H1 (cell line): ENCODE measurements at regions not wholly inside any gene's neighbourhood (a gene's known extent, or its start where the extent isn't known, plus 50 kb on each side); places are given as distances from the start of the nearest gene placed in this dataset.

Experiments
- CTCF ChIA-PET: fragments of 300-600 bp; sonication (Branson Sonifier 250); formaldehyde crosslinking; loops from one replicate; lab custom pipeline; 2021; ENCODE audit not compliant: partially characterized antibody; lab: Charles Lee
- POLR2A ChIA-PET: fragments of 300-600 bp; sonication (Branson Sonifier 250); formaldehyde crosslinking; loops from one replicate; lab custom pipeline; 2021; ENCODE audit warnings: inconsistent platforms; ENCODE audit not compliant: partially characterized antibody; lab: Charles Lee
- DNase-seq, 2 experiments: peaks; one replicate each; pipeline versions ENCODE4 v3.0.0 to v3.0.0-alpha.2; 2010 to 2022; ENCODE audit warnings: low spot score in 2 of 2, low read depth in 1 of 2, mixed read lengths in 1 of 2
- FAIRE-seq: peaks from 2 replicates; lab custom pipeline; 2011; peaks lifted over from hg19 to GRCh38; lab: Jason Lieb, UNC
- H2AFZ ChIP-seq: 2 replicates; pipeline ENCODE4 v1.8.1; 2012; ENCODE audit warnings: low read length, inconsistent platforms
- H2AK5ac ChIP-seq: 2 replicates; pipeline ENCODE4 v1.6.1; 2013; ENCODE audit warnings: low read depth, low read length
- H2BK120ac ChIP-seq: replicated peaks from 2 replicates; pipeline ENCODE3; 2013; ENCODE audit warnings: low read depth, low read length, inconsistent platforms
- H2BK12ac ChIP-seq: 2 replicates; pipeline ENCODE4 v1.6.1; 2013; ENCODE audit warnings: low read depth, low read length
- H2BK15ac ChIP-seq: 2 replicates; pipeline ENCODE4 v1.6.1; 2013; ENCODE audit warnings: low read length
- H2BK20ac ChIP-seq: 2 replicates; pipeline ENCODE4 v1.6.1; 2013; ENCODE audit warnings: low read length
- H2BK5ac ChIP-seq: 2 replicates; pipeline ENCODE4 v1.6.1; 2013; ENCODE audit warnings: low read depth, low read length
- H3K14ac ChIP-seq: 2 replicates; pipeline ENCODE4 v1.6.1; 2013; ENCODE audit warnings: inconsistent platforms; ENCODE audit not compliant: insufficient read length
- H3K18ac ChIP-seq: 2 replicates; pipeline ENCODE4 v1.6.1; 2013; ENCODE audit warnings: low read length; ENCODE audit errors: extremely low read depth
- H3K23ac ChIP-seq: 2 replicates; pipeline ENCODE4 v1.6.1; 2013; ENCODE audit warnings: inconsistent platforms; ENCODE audit not compliant: insufficient read length
- H3K23me2 ChIP-seq: 2 replicates; pipeline ENCODE4 v1.6.1; 2013; ENCODE audit warnings: low read depth, low read length
- H3K27ac ChIP-seq: 2 replicates; pipeline ENCODE4 v1.6.1; 2011; ENCODE audit warnings: low read depth, low read length, inconsistent platforms
- H3K27me3 ChIP-seq, 4 experiments: replicated peaks in 1 of 4; 1 replicate in 1 of 4; 2 replicates in 3 of 4; pipeline versions ENCODE4 v1.6.1 to v1.8.1; 2011 to 2013; ENCODE audit warnings: low read length in 3 of 4, mild to moderate bottlenecking in 3 of 4, inconsistent platforms in 2 of 4, mixed read lengths in 2 of 4, moderate library complexity in 1 of 4; ENCODE audit not compliant: control insufficient read depth in 3 of 4, insufficient read depth in 3 of 4; ENCODE audit errors: extremely low read depth in 1 of 4
- H3K36me3 ChIP-seq, 4 experiments: 2 replicates each; pipeline versions ENCODE4 v1.6.1 to v1.8.1; 2011 to 2013; ENCODE audit warnings: mild to moderate bottlenecking in 4 of 4, low read length in 3 of 4, moderate library complexity in 2 of 4, control low read depth in 1 of 4, inconsistent platforms in 1 of 4; ENCODE audit not compliant: insufficient read depth in 4 of 4, control insufficient read depth in 2 of 4
- H3K4ac ChIP-seq: replicated peaks from 2 replicates; pipeline ENCODE3; 2013; ENCODE audit warnings: low read length, low read depth, mixed read lengths, inconsistent platforms; ENCODE audit not compliant: insufficient read length
- H3K4me1 ChIP-seq, 4 experiments: replicated peaks in 1 of 4; 1 replicate in 1 of 4; 2 replicates in 3 of 4; pipeline versions ENCODE4 v1.6.1 to v1.8.1; 2011 to 2013; ENCODE audit warnings: low read length in 3 of 4, inconsistent platforms in 2 of 4, mixed read lengths in 1 of 4; ENCODE audit not compliant: insufficient read depth in 4 of 4, control insufficient read depth in 3 of 4
- H3K4me2 ChIP-seq, 2 experiments: 2 replicates each; pipeline versions ENCODE4 v1.6.1 to v1.8.1; 2011 to 2013; ENCODE audit warnings: low read depth in 2 of 2, low read length in 2 of 2, control low read depth in 1 of 2, inconsistent platforms in 1 of 2, mild to moderate bottlenecking in 1 of 2; ENCODE audit not compliant: insufficient read depth in 1 of 2
- H3K4me3 ChIP-seq, 4 experiments: fragments of 200-600, 300-600 bp in 1 of 4; sonication (generic), shearing (Covaris generic), sonication (Bioruptor Twin) in 1 of 4; 2 replicates each; pipeline versions ENCODE4 v1.5.1 to v1.8.1; 2011 to 2016; ENCODE audit warnings: low read length in 4 of 4, low read depth in 3 of 4, control low read depth in 2 of 4, inconsistent platforms in 2 of 4, mild to moderate bottlenecking in 2 of 4, mixed read lengths in 1 of 4, moderate library complexity in 1 of 4; ENCODE audit not compliant: insufficient read depth in 2 of 4; ENCODE audit errors: extremely low read depth in 1 of 4
- H3K56ac ChIP-seq: replicated peaks from 2 replicates; pipeline ENCODE3; 2013; ENCODE audit warnings: low read depth, mild to moderate bottlenecking, mixed read lengths, low read length, inconsistent platforms; ENCODE audit not compliant: insufficient read length
- H3K79me1 ChIP-seq: 2 replicates; pipeline ENCODE4 v1.6.1; 2013; ENCODE audit warnings: low read depth, low read length, control low read depth
- H3K79me2 ChIP-seq, 2 experiments: 2 replicates each; pipeline versions ENCODE4 v1.6.1 to v1.8.1; 2012 to 2013; ENCODE audit warnings: low read length in 2 of 2, mild to moderate bottlenecking in 2 of 2, inconsistent platforms in 1 of 2; ENCODE audit not compliant: insufficient read depth in 2 of 2, control insufficient read depth in 1 of 2
- H3K9ac ChIP-seq, 4 experiments: replicated peaks in 1 of 4; 1 replicate in 1 of 4; 2 replicates in 3 of 4; pipeline versions ENCODE4 v1.6.1 to v1.8.1; 2011 to 2013; ENCODE audit warnings: low read depth in 3 of 4, low read length in 3 of 4, control low read depth in 2 of 4, mild to moderate bottlenecking in 2 of 4, moderate library complexity in 2 of 4, inconsistent platforms in 1 of 4; ENCODE audit errors: extremely low read depth in 1 of 4
- H3K9me3 ChIP-seq, 2 experiments: 2 replicates each; pipeline versions ENCODE4 v1.6.1 to v1.8.1; 2012 to 2013; ENCODE audit warnings: mild to moderate bottlenecking in 2 of 2, moderate library complexity in 2 of 2, control low read depth in 1 of 2, inconsistent platforms in 1 of 2, low read depth in 1 of 2, low read length in 1 of 2, mixed read lengths in 1 of 2; ENCODE audit not compliant: insufficient read depth in 2 of 2
- H4K20me1 ChIP-seq, 2 experiments: replicated peaks in 1 of 2; 2 replicates each; pipeline versions ENCODE3 to v1.8.1; 2011 to 2013; ENCODE audit warnings: inconsistent platforms in 2 of 2, low read length in 2 of 2, mild to moderate bottlenecking in 1 of 2; ENCODE audit not compliant: insufficient read depth in 2 of 2, control insufficient read depth in 1 of 2
- H4K5ac ChIP-seq: 2 replicates; pipeline ENCODE4 v1.6.1; 2013; ENCODE audit warnings: low read length, low read depth, mixed read lengths, inconsistent platforms; ENCODE audit not compliant: insufficient read length
- H4K8ac ChIP-seq: 2 replicates; pipeline ENCODE4 v1.8.0; 2013; ENCODE audit warnings: mild to moderate bottlenecking, moderate library complexity, low read length, inconsistent platforms; ENCODE audit not compliant: insufficient read depth; ENCODE audit errors: extremely low read depth
- H4K91ac ChIP-seq: replicated peaks from 2 replicates; pipeline ENCODE3; 2013; ENCODE audit warnings: low read length, mixed read lengths, inconsistent platforms; ENCODE audit not compliant: insufficient read length
- BACH1 ChIP-seq: IDR thresholded peaks from 2 replicates; pipeline ENCODE4 v1.6.1; 2012; ENCODE audit warnings: low read length, improper control_type of control experiment
- BRCA1 ChIP-seq: IDR thresholded peaks from 2 replicates; pipeline ENCODE4 v1.6.1; 2012; ENCODE audit warnings: low read depth, low read length, improper control_type of control experiment
- E2F6 ChIP-seq: IDR thresholded peaks from 2 replicates; pipeline ENCODE4 v1.6.1; 2012; ENCODE audit warnings: inconsistent platforms
- EZH2 ChIP-seq: fragments of 200-600 bp; sonication (generic); IDR thresholded peaks from 2 replicates; pipeline ENCODE4 v1.7.1; 2012; ENCODE audit warnings: low read depth, mild to moderate bottlenecking, moderate library complexity, low read length, inconsistent platforms; ENCODE audit not compliant: severe bottlenecking
- FOSL1 ChIP-seq: IDR thresholded peaks from 2 replicates; pipeline ENCODE4 v1.6.1; 2011; ENCODE audit warnings: mild to moderate bottlenecking, low read depth, low read length, moderate library complexity; ENCODE audit not compliant: insufficient read depth
- GABPA ChIP-seq: IDR thresholded peaks from 2 replicates; pipeline ENCODE4 v1.6.1; 2011; ENCODE audit warnings: mild to moderate bottlenecking, low read length, moderate library complexity, borderline replicate concordance; ENCODE audit not compliant: insufficient read depth
- HDAC6 ChIP-seq: IDR thresholded peaks from one replicate; pipeline ENCODE4 v1.7.1; 2012; ENCODE audit warnings: low read depth, mild to moderate bottlenecking, inconsistent platforms, low read length, moderate library complexity
- KDM5A ChIP-seq: fragments of 200-600 bp; IDR thresholded peaks from 2 replicates; pipeline ENCODE4 v1.7.1; 2012; ENCODE audit warnings: mild to moderate bottlenecking, low read length, inconsistent platforms, mixed read lengths
- NANOG ChIP-seq: IDR thresholded peaks from 2 replicates; pipeline ENCODE4 v1.6.1; 2011; ENCODE audit warnings: low read length, low read depth, mild to moderate bottlenecking, inconsistent platforms; ENCODE audit not compliant: insufficient read depth, poor library complexity, severe bottlenecking
- PHF8 ChIP-seq: fragments of 200-600 bp; sonication (generic); conservative IDR thresholded peaks from 2 replicates; pipeline ENCODE4 v1.7.1; 2012; ENCODE audit warnings: low read depth, mild to moderate bottlenecking, inconsistent platforms, low read length, moderate library complexity
- RBBP5 ChIP-seq: IDR thresholded peaks from 2 replicates; pipeline ENCODE4 v1.7.1; 2012; ENCODE audit warnings: low read depth, mild to moderate bottlenecking, inconsistent platforms, low read length, moderate library complexity, borderline replicate concordance
- SIX5 ChIP-seq: IDR thresholded peaks from 2 replicates; pipeline ENCODE4 v1.6.1; 2011; ENCODE audit warnings: mild to moderate bottlenecking, low read depth, low read length
- SP4 ChIP-seq: IDR thresholded peaks from 2 replicates; pipeline ENCODE4 v1.6.1; 2012; ENCODE audit warnings: low read length, inconsistent platforms
- TCF12 ChIP-seq: IDR thresholded peaks from 2 replicates; pipeline ENCODE4 v1.6.1; 2011; ENCODE audit warnings: low read depth, mild to moderate bottlenecking, low read length
- YY1 ChIP-seq: IDR thresholded peaks from 2 replicates; pipeline ENCODE4 v1.6.1; 2011; ENCODE audit warnings: low read depth, mild to moderate bottlenecking, low read length
- WGBS, 2 experiments: shearing (Covaris generic) in 1 of 2; methylation state at CpG; one replicate each; pipeline versions ENCODE4 v1.1.6 to v1.1.7; 2013 to 2015; ENCODE audit warnings: low lambda C conversion rate in 2 of 2, mixed read lengths in 2 of 2, inconsistent platforms in 1 of 2, low coverage in 1 of 2, missing lambda C conversion rate in 1 of 2; ENCODE audit not compliant: insufficient replicate concordance in 2 of 2, insufficient coverage in 1 of 2, insufficient read length in 1 of 2; ENCODE audit errors: extremely low coverage in 1 of 2, missing lambda C conversion rate in 1 of 2; 5-methylcytosine and 5-hydroxymethylcytosine counted together

DNA sequence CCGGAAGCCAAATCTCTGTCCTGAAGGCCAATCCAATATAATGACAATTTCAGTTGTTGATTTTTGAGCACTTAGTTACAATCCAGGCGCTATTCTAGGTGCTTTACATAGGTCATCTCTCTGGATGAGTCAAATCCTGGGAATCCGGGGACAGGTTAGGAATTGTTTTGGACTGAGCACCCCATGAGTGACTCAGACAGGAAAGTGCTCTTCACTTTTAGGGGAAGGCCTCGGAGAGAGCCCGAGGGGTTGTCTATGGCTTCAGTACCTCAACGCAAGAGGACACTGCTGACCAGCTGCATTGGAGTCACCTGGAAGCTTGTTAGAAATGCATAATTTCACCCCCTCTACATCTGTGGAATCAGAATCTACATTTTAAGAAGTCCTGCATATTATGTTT lies 108.8 kb downstream of the IRX5 start:
- H3K56ac ChIP-seq = no peak overlapping the region
- H2BK120ac ChIP-seq = no peak overlapping the region
- no peak overlapping the region for H3K4me2 ChIP-seq
- H3K14ac ChIP-seq = no peak overlapping the region
- no peak overlapping the region for H3K4ac ChIP-seq
- H3K4me3 ChIP-seq = no peak overlapping the region
- DNase-seq = no peak
- no peak overlapping the region for H3K18ac ChIP-seq
- H3K4me1 ChIP-seq = no peaks in the 10 kb centered on the region
- CTCF ChIA-PET = interaction anchor here (0.6 to 3.2 kb wide), 6 partner anchors 10 to 1094 kb away, joined by 3 to 17 read pairs (median 4); no protein-coding TSS in a partner anchor
- H3K79me1 ChIP-seq = no peaks in the 10 kb centered on the region
- no peak overlapping the region for H4K5ac ChIP-seq
- H2BK15ac ChIP-seq = no peak overlapping the region
- POLR2A ChIA-PET = no interaction called here
- no peaks in the 10 kb centered on the region for H3K23me2 ChIP-seq
- no peaks in the 10 kb centered on the region for H3K79me2 ChIP-seq
- WGBS, 2 experiments = 90% methylated on average over 6 of the region's 6 CpGs; no CpG with 5 or more reads in 1 of the 2 experiments
- no peak overlapping the region for H2AK5ac ChIP-seq
- no peak overlapping the region for H3K23ac ChIP-seq
- H3K9me3 ChIP-seq = no peaks in the 10 kb centered on the region
- no peak overlapping the region for H2BK5ac ChIP-seq
- H4K20me1 ChIP-seq = no peaks in the 10 kb centered on the region
- no peak overlapping the region for H2AFZ ChIP-seq
- H2BK20ac ChIP-seq = no peak overlapping the region
- no peak overlapping the region for H2BK12ac ChIP-seq
- H3K36me3 ChIP-seq = no peaks in the 10 kb centered on the region
- H4K91ac ChIP-seq = no peak overlapping the region
- no peak overlapping the region for H4K8ac ChIP-seq
- no peak for FAIRE-seq
- H3K27me3 ChIP-seq = no peaks in the 10 kb centered on the region
- H3K9ac ChIP-seq = no peak overlapping the region
- no peak overlapping the region for H3K27ac ChIP-seq
- TF ChIP-seq KDM5A = no peak
- TF ChIP-seq RBBP5 = no peak
- no peak for TF ChIP-seq SP4
- no peak for TF ChIP-seq EZH2
- TF ChIP-seq TCF12 = no peak
- TF ChIP-seq FOSL1 = no peak
- no peak for TF ChIP-seq HDAC6
- TF ChIP-seq SIX5 = no peak
- no peak for TF ChIP-seq BRCA1
- no peak for TF ChIP-seq PHF8
- TF ChIP-seq NANOG = no peak
- no peak for TF ChIP-seq BACH1
- no peak for TF ChIP-seq YY1
- TF ChIP-seq GABPA = no peak
- no peak for TF ChIP-seq E2F6
